ENCODE measurements at regions not wholly inside any gene's neighbourhood (a gene's known extent, or its start where the extent isn't known, plus 50 kb on each side); places are given as distances from the start of the nearest gene placed in this dataset.

DNA sequence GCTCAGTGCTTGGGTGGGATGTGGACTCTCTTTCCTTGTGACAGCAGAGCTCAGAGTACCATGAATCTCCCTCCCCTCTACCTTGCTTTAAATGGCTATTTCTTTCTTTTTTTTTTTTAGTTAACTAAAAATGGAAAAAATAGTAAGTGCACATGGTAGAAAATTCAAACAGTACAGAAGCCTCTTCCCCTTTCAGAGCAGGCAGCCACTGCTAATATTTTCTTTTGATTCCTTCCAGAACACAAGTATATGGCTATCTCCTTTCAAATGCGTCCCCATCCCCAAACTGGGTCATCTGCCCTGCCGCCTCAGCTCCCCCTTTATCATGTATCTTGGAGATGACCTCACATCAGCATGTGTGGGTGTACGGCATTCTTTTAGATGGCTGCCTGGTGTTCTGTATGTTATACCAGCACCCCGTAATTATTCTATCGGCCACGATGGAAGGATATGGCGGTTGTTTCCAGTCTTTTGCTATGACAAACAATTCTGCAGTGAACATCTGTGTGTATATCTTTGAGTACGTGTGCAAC is 70.5 kb upstream of the DLX2 start:
- H3K27ac ChIP-seq = no peak overlapping the region
- FAIRE-seq = no peak
- H3K4me1 ChIP-seq = peaks cover 5% of the 10 kb centered on the region; the same call in 1 of the 3 replicates
- no peak for DNase-seq (ENCODE audit: low read depth in 1 of 2, low spot score in 1 of 2)
- H3K4me2 ChIP-seq = peak overlapping the region; percentile 88
- peak overlapping the region; percentile 61 for H3K4me3 ChIP-seq
- no peak for ATAC-seq
- ChIA-PET POLR2A (no interaction called here), CTCF (interaction anchor here (0.6 to 15.7 kb wide), 36 partner anchors 8 to 704 kb away, joined by 3 to 403 read pairs (median 6); partner anchors contain the start of gene ITGA6)
- no peaks in the 10 kb centered on the region for H3K9me3 ChIP-seq
- 86% methylated on average over 8 of the region's 8 CpGs for WGBS (ENCODE audit: missing lambda C conversion rate)
- no peak for TF ChIP-seq JUN (IDR thresholded peaks at IDR 0.05)
- no peak for TF ChIP-seq SREBF2 (IDR thresholded peaks at IDR 0.05)
- no peak for TF ChIP-seq MAFK (IDR thresholded peaks at IDR 0.05; ENCODE audit: partially characterized antibody)
- TF ChIP-seq, protein P1, sequence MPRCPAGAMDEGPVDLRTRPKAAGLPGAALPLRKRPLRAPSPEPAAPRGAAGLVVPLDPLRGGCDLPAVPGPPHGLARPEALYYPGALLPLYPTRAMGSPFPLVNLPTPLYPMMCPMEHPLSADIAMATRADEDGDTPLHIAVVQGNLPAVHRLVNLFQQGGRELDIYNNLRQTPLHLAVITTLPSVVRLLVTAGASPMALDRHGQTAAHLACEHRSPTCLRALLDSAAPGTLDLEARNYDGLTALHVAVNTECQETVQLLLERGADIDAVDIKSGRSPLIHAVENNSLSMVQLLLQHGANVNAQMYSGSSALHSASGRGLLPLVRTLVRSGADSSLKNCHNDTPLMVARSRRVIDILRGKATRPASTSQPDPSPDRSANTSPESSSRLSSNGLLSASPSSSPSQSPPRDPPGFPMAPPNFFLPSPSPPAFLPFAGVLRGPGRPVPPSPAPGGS (IDR thresholded peaks at IDR 0.05) = no peak
- no peak for TF ChIP-seq POLR2A (IDR thresholded peaks at IDR 0.05; ENCODE audit: low read length)
- TF ChIP-seq, protein P2, sequence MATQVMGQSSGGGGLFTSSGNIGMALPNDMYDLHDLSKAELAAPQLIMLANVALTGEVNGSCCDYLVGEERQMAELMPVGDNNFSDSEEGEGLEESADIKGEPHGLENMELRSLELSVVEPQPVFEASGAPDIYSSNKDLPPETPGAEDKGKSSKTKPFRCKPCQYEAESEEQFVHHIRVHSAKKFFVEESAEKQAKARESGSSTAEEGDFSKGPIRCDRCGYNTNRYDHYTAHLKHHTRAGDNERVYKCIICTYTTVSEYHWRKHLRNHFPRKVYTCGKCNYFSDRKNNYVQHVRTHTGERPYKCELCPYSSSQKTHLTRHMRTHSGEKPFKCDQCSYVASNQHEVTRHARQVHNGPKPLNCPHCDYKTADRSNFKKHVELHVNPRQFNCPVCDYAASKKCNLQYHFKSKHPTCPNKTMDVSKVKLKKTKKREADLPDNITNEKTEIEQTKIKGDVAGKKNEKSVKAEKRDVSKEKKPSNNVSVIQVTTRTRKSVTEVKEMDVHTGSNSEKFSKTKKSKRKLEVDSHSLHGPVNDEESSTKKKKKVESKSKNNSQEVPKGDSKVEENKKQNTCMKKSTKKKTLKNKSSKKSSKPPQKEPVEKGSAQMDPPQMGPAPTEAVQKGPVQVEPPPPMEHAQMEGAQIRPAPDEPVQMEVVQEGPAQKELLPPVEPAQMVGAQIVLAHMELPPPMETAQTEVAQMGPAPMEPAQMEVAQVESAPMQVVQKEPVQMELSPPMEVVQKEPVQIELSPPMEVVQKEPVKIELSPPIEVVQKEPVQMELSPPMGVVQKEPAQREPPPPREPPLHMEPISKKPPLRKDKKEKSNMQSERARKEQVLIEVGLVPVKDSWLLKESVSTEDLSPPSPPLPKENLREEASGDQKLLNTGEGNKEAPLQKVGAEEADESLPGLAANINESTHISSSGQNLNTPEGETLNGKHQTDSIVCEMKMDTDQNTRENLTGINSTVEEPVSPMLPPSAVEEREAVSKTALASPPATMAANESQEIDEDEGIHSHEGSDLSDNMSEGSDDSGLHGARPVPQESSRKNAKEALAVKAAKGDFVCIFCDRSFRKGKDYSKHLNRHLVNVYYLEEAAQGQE (IDR thresholded peaks at IDR 0.05) = no peak
- TF ChIP-seq RFX5 (IDR thresholded peaks at IDR 0.05) = no peak
- TF ChIP-seq BHLHE40 (IDR thresholded peaks at IDR 0.05; ENCODE audit: low read depth, low read length) = no peak
- TF ChIP-seq HOXB13 (CRISPR knock-in tag; IDR thresholded peaks at IDR 0.05; ENCODE audit: low read depth) = no peak
- no peak for TF ChIP-seq HEYL (CRISPR knock-in tag; IDR thresholded peaks at IDR 0.05)

DNA sequence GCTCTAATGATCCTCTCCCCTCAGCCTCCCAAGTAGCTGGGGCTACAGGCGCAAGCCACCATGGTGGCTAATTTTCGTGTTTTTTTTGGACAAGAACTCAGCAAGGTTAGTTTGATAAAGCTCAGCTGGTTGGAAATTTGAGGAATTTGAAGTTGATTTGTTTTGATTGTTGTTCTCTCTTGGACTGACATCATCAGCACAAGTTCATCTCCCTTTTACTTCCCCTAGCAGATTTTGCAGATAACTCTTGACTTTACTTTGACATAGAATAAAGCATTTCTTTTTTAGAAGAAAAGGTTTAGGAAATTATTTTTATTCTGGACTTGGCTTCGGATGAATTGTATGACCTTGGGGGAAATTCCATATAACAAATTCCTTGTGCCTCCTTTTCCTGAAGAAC is 74.9 kb upstream of the DLX2 start:
- DNase-seq (ENCODE audit: low read depth in 1 of 2, low spot score in 1 of 2) (no peak), FAIRE-seq (no peak), ATAC-seq (no peak)
- Histone ChIP-seq H3K4me3 (no peak overlapping the region), H3K9me3 (no peaks in the 10 kb centered on the region), H3K27ac (no peak overlapping the region), H3K4me1 (no peaks in the 10 kb centered on the region; the same call in 2 of the 3 replicates), H3K4me2 (no peak overlapping the region)
- WGBS (ENCODE audit: missing lambda C conversion rate) = 65% methylated on average over 3 of the region's 3 CpGs
- POLR2A ChIA-PET = no interaction called here
- CTCF ChIA-PET = interaction anchor here (1.0 to 15.7 kb wide), 4 partner anchors 116 to 286 kb away, joined by 3 to 403 read pairs (median 4); no protein-coding TSS in a partner anchor
- TF ChIP-seq CHD4 (IDR thresholded peaks at IDR 0.05; ENCODE audit: borderline replicate concordance) (no peak), HEYL (CRISPR knock-in tag; IDR thresholded peaks at IDR 0.05) (no peak), GATA3 (IDR thresholded peaks at IDR 0.05; ENCODE audit: borderline replicate concordance) (no peak), TFCP2L1 (CRISPR knock-in tag; IDR thresholded peaks at IDR 0.05) (no peak), MAZ (IDR thresholded peaks at IDR 0.05; ENCODE audit: borderline replicate concordance, low read depth, low read length) (no peak), HOXB13 (CRISPR knock-in tag; IDR thresholded peaks at IDR 0.05; ENCODE audit: low read depth) (no peak), ZFP36 (IDR thresholded peaks at IDR 0.05; ENCODE audit: borderline replicate concordance, partially characterized antibody) (no peak), FOXS1 (CRISPR knock-in tag; IDR thresholded peaks at IDR 0.05) (no peak), ESRRA (IDR thresholded peaks at IDR 0.05; ENCODE audit: borderline replicate concordance, low read length) (no peak), CEBPB (IDR thresholded peaks at IDR 0.05) (no peak), JUNB (IDR thresholded peaks at IDR 0.05) (no peak)
- TF ChIP-seq, protein P3, sequence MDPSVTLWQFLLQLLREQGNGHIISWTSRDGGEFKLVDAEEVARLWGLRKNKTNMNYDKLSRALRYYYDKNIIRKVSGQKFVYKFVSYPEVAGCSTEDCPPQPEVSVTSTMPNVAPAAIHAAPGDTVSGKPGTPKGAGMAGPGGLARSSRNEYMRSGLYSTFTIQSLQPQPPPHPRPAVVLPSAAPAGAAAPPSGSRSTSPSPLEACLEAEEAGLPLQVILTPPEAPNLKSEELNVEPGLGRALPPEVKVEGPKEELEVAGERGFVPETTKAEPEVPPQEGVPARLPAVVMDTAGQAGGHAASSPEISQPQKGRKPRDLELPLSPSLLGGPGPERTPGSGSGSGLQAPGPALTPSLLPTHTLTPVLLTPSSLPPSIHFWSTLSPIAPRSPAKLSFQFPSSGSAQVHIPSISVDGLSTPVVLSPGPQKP (IDR thresholded peaks at IDR 0.05; ENCODE audit: low read depth, low read length) = no peak

Measured in A549 (cell line).